Neural crest cell (in vitro differentiated cells): ENCODE measurements at regions not wholly inside any gene's neighbourhood (a gene's known extent, or its start where the extent isn't known, plus 50 kb on each side); places are given as distances from the start of the nearest gene placed in this dataset.

Source experiments
- DNase-seq: peaks from one replicate; pipeline ENCODE4 v3.0.0; 2021; ENCODE audit warnings: low read depth, mixed read lengths, low spot score
- H3K27ac Mint-ChIP-seq: one replicate; pipeline ENCODE4 v1.8.0; 2021; ENCODE audit warnings: mild to moderate bottlenecking, mixed read lengths; ENCODE audit not compliant: unreplicated experiment
- H3K27me3 Mint-ChIP-seq: 2 replicates; pipeline ENCODE4 v1.8.0; 2021; ENCODE audit warnings: low read depth, mild to moderate bottlenecking, mixed read lengths
- H3K36me3 Mint-ChIP-seq: 2 replicates; pipeline ENCODE4 v1.8.0; 2021; ENCODE audit warnings: low read depth, mild to moderate bottlenecking, mixed read lengths
- H3K4me1 Mint-ChIP-seq: 2 replicates; pipeline ENCODE4 v1.8.0; 2021; ENCODE audit warnings: mixed read lengths
- H3K4me3 Mint-ChIP-seq: one replicate; pipeline ENCODE4 v1.8.0; 2021; ENCODE audit warnings: mild to moderate bottlenecking, mixed read lengths
- H3K9me3 Mint-ChIP-seq: 2 replicates; pipeline ENCODE4 v1.8.0; 2021; ENCODE audit warnings: mixed read lengths
- TF ChIP-seq, protein P1 (sequence below): fragments of 200-600 bp; sonication (generic); conservative IDR thresholded peaks from 2 replicates; pipeline ENCODE4 v1.5.0; 2021; ENCODE audit warnings: antibody characterized with exemption, mild to moderate bottlenecking

DNA sequence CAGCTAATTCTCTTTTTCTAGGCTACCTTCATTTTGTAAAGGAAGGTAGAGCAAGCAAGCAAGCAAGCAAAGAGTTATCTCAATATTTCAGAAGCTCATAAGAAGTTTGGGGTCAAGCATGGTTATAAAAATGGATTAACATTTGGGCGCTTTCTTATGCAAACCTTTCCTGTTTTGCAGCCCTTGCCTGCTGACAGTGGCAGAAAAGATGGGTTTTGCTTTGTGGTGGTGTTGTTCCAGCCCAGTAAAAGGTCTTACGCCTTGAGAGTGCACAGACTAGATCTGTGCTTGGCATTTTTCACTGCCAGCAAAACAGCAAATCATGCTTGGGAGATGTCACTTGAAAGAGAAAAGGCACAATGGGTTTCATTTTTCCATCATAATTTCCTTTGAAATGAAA is 1320.6 kb upstream of the CELF4 start:
- TF ChIP-seq, protein P1, sequence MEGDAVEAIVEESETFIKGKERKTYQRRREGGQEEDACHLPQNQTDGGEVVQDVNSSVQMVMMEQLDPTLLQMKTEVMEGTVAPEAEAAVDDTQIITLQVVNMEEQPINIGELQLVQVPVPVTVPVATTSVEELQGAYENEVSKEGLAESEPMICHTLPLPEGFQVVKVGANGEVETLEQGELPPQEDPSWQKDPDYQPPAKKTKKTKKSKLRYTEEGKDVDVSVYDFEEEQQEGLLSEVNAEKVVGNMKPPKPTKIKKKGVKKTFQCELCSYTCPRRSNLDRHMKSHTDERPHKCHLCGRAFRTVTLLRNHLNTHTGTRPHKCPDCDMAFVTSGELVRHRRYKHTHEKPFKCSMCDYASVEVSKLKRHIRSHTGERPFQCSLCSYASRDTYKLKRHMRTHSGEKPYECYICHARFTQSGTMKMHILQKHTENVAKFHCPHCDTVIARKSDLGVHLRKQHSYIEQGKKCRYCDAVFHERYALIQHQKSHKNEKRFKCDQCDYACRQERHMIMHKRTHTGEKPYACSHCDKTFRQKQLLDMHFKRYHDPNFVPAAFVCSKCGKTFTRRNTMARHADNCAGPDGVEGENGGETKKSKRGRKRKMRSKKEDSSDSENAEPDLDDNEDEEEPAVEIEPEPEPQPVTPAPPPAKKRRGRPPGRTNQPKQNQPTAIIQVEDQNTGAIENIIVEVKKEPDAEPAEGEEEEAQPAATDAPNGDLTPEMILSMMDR: no peak
- Mint-ChIP-seq H3K36me3 (no peaks in the 10 kb centered on the region), H3K27ac (no peak overlapping the region), H3K27me3 (no peaks in the 10 kb centered on the region), H3K4me1 (no peaks in the 10 kb centered on the region), H3K9me3 (no peaks in the 10 kb centered on the region), H3K4me3 (no peak overlapping the region)
- DNase-seq: no peak

DNA sequence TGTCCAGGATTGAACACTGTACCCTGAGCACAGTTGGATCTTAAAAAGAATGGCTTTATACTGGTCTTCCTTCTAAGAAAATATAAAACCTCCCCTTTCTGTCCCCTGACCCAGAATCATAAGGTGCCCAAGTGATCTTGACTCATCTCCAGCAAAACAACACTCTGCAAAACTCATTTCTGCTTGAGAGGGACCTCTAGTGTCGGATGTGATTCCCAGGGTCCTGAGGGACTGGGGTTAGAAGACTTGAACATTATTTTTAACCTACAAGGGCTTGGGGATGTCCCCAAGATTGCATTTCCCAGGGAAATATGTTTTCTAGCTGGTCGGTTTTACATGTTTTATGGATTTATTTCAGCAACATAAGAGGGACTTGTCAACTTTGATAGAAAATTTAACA is 1318.5 kb upstream of the CELF4 start:
- H3K9me3 Mint-ChIP-seq: no peaks in the 10 kb centered on the region
- DNase-seq: no peak
- TF ChIP-seq, protein P1: no peak
- H3K4me1 Mint-ChIP-seq: no peaks in the 10 kb centered on the region
- H3K36me3 Mint-ChIP-seq: no peaks in the 10 kb centered on the region
- no peak overlapping the region for H3K4me3 Mint-ChIP-seq
- no peak overlapping the region for H3K27ac Mint-ChIP-seq
- H3K27me3 Mint-ChIP-seq: no peaks in the 10 kb centered on the region

DNA sequence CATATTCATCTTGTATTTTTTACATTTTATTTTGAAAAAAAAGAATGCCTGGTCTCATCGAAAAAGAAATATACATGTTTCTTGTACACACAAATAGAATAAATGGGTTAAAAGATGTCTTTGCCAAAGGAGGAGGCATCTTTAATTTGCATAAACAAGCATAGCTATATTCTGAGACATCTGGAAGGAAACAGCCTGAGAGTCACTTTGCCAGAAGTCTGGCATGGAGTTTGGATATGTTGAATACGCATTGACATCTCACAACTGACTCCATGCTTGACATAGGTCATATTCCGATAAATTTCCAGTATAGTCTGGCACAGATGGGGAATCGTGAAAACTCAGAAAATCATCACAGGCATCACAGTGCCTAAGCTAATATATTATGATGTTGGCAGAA is 1317.5 kb upstream of the CELF4 start:
- H3K36me3 Mint-ChIP-seq: no peaks in the 10 kb centered on the region
- TF ChIP-seq, protein P1: no peak

DNA sequence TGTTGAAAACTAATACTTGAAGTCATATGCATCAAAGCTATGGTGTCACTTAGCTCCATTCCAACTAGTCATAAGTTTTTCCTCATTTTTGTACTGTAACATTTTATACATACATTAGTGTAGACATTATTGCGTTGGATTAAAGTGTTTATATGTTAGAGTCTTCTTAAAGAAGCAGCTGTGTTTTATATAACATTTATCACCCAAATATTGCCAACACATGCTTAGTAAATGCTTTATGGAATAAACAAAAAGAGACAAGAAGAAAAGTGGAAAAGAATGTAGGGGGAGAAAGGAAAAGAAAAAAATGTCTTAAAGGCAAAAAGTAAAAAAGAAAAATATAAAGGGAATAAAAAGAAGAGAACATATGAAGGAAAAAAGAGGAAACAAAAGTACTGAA is 1314.3 kb upstream of the CELF4 start:
- no peaks in the 10 kb centered on the region for H3K36me3 Mint-ChIP-seq
- TF ChIP-seq, protein P1: no peak
- H3K4me3 Mint-ChIP-seq: no peak overlapping the region
- H3K4me1 Mint-ChIP-seq: no peaks in the 10 kb centered on the region
- H3K27ac Mint-ChIP-seq: no peak overlapping the region
- no peaks in the 10 kb centered on the region for H3K27me3 Mint-ChIP-seq
- DNase-seq: no peak
- H3K9me3 Mint-ChIP-seq: no peaks in the 10 kb centered on the region

More for the DNA sequence above, 1317.5 kb upstream of the CELF4 start:
- Mint-ChIP-seq H3K4me3 (no peak overlapping the region), H3K9me3 (no peaks in the 10 kb centered on the region), H3K27ac (no peak overlapping the region), H3K4me1 (no peaks in the 10 kb centered on the region), H3K27me3 (no peaks in the 10 kb centered on the region)
- no peak for DNase-seq

DNA sequence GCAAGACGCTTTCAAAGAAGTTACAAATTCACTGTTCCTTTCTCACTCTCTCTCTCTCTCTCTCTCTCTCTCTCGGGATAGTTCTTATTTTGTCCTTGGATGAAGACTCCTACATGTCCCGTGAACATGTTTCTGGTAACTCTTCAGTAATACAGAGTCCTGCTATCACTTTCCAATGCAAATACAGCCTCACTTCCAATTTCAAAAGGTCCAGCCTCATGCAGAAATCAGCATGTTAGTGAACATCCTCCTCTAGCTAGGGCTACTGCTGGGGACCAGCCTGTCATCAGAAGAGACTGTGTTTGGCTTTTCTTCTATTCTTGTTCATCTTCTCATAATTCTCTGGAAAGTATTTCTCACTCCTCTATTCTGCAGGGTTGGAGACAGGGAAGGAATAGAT is 1306.7 kb upstream of the CELF4 start:
- Mint-ChIP-seq H3K27ac (no peak overlapping the region), H3K9me3 (no peaks in the 10 kb centered on the region), H3K4me1 (no peaks in the 10 kb centered on the region), H3K4me3 (no peak overlapping the region), H3K27me3 (no peaks in the 10 kb centered on the region), H3K36me3 (no peaks in the 10 kb centered on the region)
- DNase-seq: no peak
- TF ChIP-seq, protein P1: no peak

DNA sequence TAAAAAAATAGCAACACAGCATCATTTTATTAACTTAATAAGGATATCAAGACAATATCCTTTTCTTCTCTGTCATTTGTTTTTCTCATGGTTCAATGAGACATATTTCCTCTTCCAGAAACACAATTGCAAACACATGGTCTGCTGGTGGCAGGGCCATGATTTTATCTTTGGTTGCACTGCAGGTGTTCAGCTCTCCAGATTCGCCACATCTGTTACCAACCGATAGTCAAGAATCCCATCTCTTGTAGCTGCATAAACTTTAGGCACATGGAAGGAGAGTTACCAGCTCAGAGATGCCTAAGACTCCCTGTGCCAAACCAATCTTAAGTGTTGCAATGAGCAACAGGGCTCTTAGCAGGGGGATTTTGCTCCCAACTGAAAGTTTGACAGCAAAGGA is 1303.2 kb upstream of the CELF4 start:
- H3K27me3 Mint-ChIP-seq: no peaks in the 10 kb centered on the region
- no peaks in the 10 kb centered on the region for H3K36me3 Mint-ChIP-seq
- H3K4me3 Mint-ChIP-seq: no peak overlapping the region
- H3K4me1 Mint-ChIP-seq: no peaks in the 10 kb centered on the region
- DNase-seq: no peak
- H3K27ac Mint-ChIP-seq: no peak overlapping the region
- H3K9me3 Mint-ChIP-seq: no peaks in the 10 kb centered on the region
- TF ChIP-seq, protein P1: no peak
